Suppressor macrophage treated with lipopolysaccharide for 1 hour (primary cell): ENCODE measurements at regions not wholly inside any gene's neighbourhood (a gene's known extent, or its start where the extent isn't known, plus 50 kb on each side); places are given as distances from the start of the nearest gene placed in this dataset.
"Not testable (repeated sequence)": the region's sequence is repeated elsewhere in the genome, so short reads cannot be mapped to it uniquely, and the experiment has no call there.

Source experiments
- DNase-seq, 3 donors: peaks; one replicate each; pipeline ENCODE4 v3.0.0-alpha.2; 2020 to 2022

DNA sequence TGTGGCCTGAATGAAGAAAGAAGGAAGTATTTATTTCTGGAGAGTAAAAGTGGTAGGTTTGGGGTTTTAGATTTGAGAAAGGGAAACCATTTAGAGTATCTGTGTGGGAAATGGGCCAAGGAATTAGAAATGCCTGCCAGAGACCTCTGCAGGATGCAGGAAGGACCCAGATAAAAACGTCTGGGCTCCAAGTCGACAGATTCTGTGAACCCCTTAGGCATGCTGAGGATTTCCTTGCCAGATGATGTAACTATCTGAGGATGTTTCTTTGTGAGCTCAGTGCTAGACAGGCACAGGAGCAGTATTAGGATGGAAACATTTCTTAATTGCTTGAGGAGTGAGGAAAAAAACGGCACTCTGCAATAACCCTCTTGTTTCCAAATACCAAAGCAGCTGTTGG, 251.8 kb upstream of the DMRT1 start:
- no peak for DNase-seq

DNA sequence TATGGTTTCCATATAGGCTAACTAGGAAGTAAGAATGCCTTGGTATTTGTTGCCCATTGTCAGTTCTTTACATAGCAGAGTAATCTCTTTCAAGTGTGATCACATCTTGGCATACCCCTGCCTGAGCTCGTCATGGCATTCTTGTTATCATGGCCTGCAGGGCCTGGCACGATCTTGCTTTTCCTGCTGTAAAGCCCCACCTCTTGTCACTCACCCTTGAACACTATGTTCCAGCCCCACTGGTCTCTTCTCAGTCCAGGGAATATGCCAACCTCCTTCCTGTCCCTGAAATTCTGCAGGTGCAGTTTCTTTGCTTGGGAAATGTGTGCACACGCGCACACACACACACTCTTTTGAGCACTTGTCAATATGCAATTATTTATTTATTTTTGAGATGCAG, 250.2 kb upstream of the DMRT1 start:
- DNase-seq = no peak

DNA sequence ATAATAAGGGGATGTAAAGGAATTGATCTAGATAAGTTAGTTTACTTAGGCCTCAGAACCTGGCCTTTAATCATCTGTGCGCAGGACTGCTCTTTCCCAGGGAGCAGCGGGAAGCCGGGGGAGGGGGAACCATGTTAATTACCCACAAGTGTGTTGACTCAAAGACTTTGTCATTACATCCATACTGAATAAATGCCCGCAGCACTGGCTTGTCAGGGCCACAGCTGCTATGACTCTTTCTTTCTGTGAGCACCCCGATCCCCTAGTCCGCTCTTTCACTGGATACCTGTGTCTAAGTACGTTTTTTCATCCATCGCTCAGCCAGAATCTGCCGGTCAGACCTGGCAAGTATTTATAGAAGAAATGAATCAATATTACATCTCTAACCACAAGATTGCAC, 249.3 kb upstream of the DMRT1 start:
- no peak for DNase-seq

DNA sequence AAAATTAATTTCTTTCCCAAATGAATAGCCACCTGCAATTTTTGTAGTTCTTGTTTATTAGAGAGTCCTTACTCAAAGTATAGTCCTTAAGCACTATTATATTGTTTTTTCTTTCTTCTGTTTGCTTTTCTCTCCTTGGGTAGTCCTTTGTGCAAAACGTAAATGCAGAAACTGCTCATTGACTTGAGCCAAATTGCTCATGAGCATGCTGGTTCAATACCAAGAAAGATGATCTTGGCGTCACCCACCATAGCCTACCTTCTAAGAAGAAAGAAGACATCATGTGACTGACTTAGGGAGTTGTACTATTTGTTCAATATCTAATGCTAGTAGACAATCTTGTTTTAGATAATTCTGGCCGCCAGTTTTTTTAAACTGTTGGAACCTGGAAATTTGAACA, 248.8 kb upstream of the DMRT1 start:
- DNase-seq = no peak

DNA sequence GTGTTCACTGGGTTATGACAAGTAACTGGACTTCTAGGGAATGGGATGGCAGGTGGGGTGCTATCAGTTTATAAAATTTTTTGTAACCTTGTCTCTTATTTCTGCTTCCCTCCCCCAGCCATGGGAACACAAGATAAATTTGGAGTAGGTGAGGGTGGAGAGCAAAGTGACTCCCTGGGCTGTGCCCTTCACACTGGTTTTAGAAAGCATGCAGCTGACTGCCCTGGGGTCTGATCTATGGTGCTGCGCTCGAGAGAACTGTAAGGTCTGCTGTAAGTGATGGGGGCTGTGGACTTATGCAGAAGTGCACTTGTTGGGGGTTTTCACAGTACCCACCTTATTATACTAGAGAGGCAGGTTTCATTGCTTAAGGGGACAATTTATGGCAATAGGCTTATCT, 247.7 kb upstream of the DMRT1 start:
- DNase-seq = no peak

DNA sequence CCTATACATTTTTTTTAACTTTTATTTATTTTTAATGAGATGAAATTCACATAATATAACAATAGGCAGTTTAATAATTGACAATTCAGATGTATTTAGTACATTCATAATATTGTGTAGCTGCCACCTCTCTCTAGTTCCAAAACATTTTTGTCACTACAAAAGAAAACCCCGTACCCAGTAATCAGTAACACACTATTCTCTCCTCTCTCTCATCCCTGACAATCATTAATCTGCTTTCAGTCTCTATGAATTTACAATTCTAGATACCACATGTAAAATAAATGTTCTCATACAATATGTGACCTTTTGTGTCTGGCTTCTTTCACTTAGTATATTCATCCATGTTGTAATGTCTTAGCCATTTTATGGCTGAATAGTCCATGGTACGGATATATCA, 244.8 kb upstream of the DMRT1 start:
- no peak for DNase-seq

DNA sequence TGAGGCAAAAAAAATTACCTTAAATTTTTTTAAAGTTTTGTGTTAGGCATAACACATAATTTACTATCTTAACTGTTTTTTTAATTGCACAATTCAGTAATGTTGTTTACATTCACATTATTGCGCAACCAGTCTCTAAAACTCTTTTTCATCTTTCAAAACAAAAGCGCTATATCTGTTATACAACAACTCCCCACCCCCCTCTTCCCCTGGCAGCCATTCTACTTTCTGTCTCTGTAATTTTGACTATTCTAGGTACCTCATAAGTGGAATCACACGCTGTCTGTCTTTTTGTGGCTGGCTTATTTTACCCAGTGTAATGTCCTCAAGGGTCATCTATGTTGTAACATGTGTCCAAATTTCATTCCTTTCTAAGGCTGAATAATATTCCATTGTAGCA, 241.5 kb upstream of the DMRT1 start:
- no peak for DNase-seq

DNA sequence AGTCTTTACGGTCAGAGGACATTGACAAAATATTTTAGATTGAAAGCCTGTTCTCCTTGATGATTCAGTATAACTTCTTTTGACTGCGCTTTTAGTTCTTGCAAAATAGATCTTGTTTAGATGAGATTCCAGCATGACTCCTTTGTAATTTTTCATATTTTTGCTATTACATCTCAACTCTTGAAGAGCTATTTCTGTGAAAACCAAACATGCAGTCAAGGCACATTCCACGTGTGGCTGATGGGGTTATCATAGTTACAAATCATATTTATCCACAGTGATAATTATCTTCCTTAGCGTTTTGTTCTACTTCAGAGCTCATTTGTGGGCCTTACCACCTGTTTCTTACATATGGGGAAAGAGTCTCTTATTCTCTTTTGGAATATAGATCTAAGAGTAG, 238.8 kb upstream of the DMRT1 start:
- no peak for DNase-seq

DNA sequence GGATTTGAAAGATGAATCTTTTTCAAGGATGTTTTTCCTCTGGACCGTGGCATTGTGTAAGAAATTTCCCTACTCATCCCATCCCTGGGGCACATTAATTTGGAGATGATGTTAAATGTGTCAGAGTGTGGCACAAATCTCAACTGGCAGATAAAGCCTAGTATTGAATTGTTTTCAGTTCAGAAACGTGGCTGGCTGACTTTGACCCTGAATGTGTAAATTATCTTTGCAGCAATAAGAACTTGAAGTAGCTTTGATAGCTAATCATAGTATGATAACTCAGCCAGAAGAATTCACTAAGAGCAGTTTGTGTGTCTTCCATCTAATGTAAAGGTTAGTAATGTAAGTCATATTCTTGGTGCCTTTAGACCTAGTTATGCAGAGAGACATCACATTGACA, 238.4 kb upstream of the DMRT1 start:
- no peak for DNase-seq

DNA sequence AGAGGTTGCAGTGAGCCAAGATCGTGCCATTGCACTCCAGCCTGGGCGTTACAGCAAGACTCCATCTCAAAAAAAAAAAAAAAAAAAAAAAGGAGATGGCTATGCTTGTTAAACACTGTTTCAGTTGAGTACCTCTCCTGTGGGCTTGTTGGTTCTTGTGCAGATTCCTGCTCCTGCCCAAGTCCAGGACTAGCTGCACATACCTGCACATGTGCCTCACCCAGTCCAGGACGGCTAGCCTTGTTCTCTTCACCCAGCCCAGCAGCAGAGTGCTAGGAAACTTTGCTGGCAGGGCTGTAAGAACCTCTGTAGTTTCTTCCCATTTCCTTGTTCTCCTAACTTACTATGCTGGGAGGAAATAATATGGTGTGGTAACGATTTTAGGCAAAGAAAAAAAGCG, 234.1 kb upstream of the DMRT1 start:
- DNase-seq = no peak

DNA sequence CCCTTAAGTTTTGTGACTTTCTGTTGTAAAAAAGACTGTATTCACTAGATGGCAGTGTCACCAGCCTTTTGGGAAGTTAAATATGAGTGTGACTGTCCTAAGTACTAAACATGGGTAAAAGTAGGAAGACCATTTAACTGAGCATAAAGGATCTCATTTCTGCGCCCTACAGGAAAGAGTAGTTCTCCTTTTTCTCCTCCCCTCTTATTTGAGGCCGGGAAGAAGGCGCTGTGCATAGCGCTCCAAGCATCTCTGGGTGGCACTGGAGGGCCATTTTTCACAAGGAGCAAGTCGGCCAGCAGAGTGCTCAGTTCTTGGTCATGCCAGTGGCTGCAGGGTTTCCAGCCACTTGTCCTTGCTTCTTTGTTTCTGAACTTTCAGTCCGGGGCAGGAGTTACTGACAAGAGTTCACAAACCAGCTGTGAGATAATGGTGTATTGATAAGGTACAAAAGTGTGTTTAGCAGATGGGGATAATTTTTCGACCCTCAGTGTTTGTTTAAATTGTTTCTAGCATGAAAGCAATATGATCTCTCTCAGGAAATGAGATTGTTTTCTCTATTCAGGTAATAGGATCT, 227.6 kb upstream of the DMRT1 start:
- DNase-seq = peak; percentile 90 to 95 (median 94)

DNA sequence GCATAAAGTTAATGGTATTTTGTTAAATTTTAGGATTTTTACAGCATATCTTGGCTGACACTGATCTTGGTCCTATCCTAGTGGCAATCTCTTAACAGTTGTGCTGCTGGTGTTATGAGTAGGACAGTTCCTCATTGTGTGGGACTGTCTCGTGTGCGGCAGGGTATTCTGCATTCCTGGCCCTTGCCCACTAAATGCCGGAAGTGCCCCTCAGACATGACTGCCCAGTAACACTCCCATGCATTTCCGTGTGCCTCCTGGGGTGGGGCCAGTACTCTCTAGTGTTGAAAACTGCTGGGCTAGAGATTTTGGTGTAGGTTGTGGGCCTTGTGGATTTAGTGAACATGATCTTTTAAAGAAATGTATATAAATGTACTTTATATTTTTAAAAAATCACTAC, 227.1 kb upstream of the DMRT1 start:
- DNase-seq = peak; percentile 72 to 83 (median 80)

DNA sequence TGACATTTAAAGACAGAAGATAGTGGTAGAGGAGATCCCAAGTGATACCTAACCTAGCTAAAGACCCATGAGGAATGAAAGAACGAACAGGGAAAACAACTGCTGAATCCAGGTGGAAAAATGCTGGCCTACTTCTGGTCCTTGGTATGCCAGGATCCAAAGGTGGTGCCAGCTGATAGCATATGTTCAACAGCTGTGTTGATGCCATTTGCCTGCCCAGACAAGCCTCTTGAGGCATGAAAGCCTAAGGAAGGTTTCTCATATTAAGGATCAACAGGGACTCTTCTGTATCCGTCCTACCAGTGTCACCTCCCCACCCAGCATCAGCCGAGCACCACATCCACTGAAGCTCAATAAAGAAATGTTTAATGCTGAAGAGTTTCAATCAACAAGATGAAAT, 225.7 kb upstream of the DMRT1 start:
- no peak for DNase-seq

DNA sequence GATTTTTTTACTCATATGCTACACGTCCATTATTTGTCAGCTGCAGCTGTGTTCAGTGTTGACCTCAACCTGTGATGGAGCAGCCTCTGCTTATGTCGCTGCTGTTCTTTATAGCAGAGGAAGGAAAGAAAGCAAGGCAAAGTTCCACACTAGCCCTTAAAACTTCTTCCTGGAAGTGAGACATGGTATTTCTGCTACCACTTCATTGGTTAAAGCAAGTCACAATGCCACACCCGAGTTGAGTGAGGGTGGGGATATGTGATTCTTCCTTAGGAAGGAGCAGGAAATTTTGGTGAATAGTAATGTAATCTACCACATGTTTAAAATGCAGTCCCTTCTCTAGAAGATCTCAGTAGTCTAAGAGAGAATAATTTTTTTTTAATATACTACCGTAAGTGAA, 224.8 kb upstream of the DMRT1 start:
- DNase-seq = peak; percentile 28 to 45 (median 43)

DNA sequence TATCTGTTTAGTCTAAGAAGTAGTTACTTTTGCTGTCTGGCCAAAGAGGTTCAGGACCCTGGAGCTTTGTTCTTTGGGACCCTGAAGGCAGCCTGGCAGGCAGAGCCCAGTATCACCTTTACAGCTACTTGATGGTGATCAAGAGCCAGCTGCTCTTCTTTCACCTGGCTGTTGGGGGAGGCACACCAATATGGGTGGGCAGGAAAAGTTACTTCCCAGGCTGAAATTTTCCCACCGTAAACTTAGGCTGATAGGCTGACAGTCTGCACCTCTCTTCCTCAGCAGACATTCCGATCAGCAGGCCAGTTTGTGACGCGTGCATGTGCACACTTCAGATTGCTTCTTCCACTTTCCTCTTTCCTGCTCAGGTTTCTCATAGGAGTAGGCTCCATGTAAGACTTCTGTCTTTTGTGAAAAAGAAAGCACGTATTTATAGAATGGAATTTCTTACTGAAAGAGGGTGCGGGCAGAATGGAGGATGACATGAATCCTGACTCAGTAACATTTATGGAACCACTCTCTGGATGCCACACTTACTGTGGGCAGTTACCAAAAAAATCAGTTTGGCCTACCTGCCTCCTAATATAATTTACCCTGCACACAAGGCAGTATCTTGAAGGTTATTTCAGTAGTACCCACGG, 223.9 kb upstream of the DMRT1 start:
- peak in 1 of 3 donors; percentile 17 for DNase-seq

DNA sequence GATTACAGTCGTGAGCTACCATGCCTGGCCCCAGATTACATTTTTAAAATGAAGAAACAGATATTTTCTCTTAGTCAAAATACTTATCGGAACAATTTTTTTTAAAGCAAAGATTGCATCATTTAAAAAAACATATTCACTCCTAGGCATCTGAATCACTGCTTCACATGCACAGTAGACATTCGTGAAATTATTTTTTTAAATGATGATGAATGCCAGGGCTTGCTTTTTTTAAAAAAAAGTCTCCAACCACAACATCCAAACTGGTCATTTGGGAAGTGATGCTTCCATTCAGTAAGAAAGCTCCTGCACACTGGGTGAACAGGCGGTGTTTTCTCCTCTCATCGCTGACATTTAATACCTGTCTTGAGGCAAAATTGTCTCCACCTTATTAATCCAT, 223.0 kb upstream of the DMRT1 start:
- peak; percentile 52 to 88 (median 87) for DNase-seq

DNA sequence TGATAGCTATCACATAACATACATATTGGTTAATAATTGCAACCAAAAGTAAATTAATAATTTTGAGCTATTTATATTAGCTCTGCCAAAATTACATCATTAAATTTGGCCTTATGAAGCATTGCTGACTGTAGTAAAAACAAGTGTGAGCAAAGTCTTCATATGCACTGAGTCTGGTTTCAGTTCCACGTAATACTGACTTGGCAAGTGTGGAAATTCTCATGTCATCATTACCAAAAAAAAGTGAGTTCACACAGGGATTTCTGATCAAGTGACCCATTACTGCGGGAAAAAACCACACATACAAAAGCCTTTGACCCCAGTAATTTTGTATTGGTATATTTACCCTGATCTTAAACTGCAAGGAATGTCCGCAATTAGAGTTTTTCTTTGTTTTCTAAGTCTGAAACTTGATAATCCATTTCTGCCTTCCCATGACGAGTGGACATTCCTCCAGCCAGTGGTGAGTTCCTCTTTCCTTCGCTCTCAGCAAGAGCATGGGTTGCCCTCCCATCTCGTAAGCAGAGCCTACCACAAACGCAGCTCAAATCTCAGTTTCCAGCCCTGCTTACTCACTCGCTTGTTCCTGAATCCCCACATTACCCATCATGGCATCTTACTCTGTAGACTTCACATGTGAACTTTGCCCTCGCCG, 220.2 kb upstream of the DMRT1 start:
- DNase-seq = peak; percentile 90 to 98 (median 96)

DNA sequence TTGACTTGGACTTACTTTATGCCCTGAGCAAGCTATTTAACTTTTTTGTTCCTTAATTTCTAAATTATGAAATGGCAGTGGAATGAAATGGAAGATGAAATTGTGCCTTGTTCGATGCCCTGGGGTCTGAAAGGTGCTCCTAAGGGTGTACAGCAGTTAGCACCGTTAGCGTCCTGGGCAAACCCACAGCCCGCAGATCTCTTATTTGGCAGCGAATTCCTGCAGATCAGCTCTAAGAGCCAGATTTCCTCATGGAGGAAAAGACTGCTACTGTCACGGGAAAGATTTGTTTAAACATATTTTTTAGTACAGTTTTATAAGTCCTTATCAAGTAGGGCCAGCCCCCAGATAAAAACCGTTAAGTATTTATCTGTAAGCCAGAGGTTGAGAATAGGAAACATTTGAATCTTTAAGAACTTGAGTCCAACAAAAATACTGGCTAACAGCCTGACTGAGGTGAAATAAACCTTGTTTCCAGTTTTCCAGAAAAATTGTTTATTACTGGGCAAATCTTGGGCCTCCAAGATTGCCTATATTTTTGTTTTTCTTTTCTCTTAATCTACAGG, 216.5 kb upstream of the DMRT1 start:
- DNase-seq = no peak

DNA sequence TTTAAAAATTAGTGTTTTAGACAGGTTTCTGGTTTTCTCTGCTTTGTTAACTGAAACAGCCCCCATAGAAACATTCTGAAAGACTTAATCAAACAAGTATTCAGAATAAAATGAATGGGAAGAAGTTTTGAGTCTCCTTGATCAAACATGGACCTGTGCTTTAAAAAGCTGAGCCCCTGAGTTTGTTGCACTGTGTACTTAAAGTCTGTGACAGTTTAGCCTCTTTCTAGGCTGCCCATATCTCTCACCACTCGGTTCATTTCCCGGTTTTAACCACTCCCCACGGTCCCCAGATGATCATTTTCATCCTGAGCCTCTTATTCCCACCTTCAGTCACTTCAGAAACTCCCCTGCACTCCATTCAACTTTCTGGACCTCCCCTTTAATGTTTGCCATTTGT, 215.9 kb upstream of the DMRT1 start:
- no peak for DNase-seq

DNA sequence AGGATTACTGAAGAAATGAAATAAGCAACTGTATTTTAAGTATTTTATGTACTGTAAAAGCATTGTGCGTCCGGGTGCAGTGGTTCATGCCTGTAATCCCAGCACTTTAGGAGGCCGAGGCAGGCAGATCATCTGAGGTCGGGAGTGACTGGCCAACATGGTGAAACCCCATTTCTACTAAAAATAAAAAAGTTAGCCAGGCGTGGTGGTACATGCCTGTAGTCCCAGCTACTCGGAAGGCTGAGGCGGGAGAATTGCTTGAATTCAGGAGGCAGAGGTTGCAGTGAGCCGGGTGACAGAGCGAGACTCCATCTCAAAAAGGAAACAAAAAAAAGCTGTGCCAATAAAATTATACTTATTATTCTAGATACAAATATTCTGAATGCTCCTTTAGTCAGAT, 215.4 kb upstream of the DMRT1 start:
- DNase-seq = not testable (repeated sequence)

DNA sequence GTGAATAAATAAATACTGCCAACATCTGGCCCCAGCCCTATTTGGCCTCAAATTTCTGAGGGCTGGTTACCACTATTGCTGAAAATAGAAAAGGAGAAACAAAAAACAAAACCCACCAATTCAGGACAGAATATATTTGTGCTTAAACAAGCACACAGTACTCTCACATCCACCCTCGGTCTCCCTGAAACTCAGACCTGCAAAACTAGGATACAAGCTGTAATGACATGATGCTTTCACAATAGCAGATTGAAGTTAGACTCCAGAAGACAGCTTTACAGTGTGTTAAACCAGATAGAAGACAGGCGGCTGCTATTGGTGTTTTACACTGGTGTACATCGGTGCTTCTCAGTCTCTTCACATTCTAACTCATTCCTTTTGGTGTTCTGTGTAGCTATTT, 214.9 kb upstream of the DMRT1 start:
- no peak for DNase-seq

DNA sequence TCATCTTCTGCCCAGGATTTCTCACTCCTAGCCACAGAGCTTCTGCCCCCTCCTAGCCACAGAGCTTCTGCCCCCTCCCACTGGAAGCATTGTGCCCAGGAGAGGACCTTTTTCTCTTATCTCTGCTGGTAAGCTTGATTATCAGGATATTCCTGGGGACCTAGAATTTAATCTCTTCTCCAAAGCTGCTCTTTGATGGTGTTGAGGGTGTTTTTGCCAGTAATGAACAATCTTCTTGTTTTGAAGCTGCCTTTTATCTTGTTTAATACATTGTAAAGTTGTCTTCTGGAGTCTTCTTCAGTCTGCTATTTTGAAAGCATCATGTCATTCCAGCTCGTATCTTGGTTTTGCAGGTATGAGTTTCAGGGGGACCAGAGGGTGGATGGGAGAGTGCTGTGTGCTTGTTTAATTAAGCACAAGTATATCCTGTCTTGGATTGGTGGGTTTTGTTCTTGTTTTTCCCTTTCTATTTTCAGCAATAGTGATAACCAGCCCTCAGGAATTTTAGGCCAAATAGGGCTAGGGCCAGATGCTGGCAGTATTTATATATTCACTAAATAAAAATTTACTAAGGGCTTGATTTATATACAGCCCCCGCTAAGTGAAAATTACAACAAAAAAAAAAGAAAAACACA, 214.0 kb upstream of the DMRT1 start:
- DNase-seq = no peak

DNA sequence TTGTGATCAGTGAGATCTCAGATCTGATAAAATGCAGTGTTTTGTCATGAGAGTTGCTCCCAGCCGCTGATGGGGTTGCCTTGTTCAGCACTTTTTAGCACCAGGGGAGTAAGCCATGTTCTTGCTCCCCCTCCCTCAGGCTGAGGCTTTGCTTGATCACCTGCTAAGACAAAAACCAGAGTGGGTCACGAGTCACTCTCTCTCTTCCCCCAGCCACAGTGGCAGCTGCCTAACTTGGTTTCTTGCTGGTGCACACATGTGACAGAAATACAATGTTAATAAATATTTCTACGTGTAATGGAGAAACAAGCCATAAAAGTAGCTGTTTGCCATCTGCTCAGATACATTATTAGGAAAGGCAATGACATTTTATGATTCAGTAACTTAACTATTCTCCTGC, 212.4 kb upstream of the DMRT1 start:
- DNase-seq = no peak

DNA sequence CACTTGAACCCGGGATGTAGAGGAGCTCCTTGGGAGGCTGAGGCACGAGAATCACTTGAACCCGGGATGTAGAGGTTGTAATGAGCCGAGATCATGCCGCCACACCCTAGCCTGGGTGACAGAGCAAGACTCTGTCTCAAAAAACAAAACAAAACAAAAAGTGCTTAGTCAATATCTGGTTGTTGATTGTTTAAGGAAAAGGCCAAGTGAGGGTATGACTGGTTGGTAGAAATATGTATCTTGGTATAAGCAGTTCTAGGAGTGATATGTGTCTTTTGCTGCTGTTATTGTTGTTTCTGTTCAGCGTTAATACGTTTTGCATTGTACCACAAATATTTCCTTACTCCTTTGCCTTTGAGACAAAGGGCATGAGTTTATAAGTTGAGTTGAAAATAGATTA, 210.7 kb upstream of the DMRT1 start:
- DNase-seq = no peak
